Neuronal stem cell (in vitro differentiated cells): ENCODE measurements at regions not wholly inside any gene's neighbourhood (a gene's known extent, or its start where the extent isn't known, plus 50 kb on each side); places are given as distances from the start of the nearest gene placed in this dataset.

Experiments
- DNase-seq: peaks from one replicate; pipeline ENCODE4 v3.0.0-alpha.2; 2013; ENCODE audit warnings: low spot score
- H2AFZ ChIP-seq: one replicate; pipeline ENCODE4 v1.6.1; 2013; ENCODE audit warnings: mild to moderate bottlenecking, low read length, inconsistent platforms
- H2AK5ac ChIP-seq: 2 replicates; pipeline ENCODE4 v1.6.1; 2013; ENCODE audit warnings: low read depth, mild to moderate bottlenecking, inconsistent platforms, low read length, moderate library complexity, mixed read lengths
- H2BK120ac ChIP-seq: 2 replicates; pipeline ENCODE4 v1.6.1; 2013; ENCODE audit warnings: low read depth, mild to moderate bottlenecking, inconsistent platforms, low read length, moderate library complexity, mixed read lengths
- H2BK12ac ChIP-seq: one replicate; pipeline ENCODE4 v1.6.1; 2013; ENCODE audit warnings: low read length, inconsistent platforms
- H2BK15ac ChIP-seq: 2 replicates; pipeline ENCODE4 v1.6.1; 2013; ENCODE audit warnings: mild to moderate bottlenecking, low read length, inconsistent platforms, mixed read lengths
- H2BK5ac ChIP-seq: one replicate; pipeline ENCODE4 v1.6.1; 2013; ENCODE audit warnings: inconsistent platforms, mild to moderate bottlenecking, low read length, moderate library complexity
- H3K14ac ChIP-seq: one replicate; pipeline ENCODE4 v1.6.1; 2013; ENCODE audit warnings: low read length, inconsistent platforms
- H3K18ac ChIP-seq: 2 replicates; pipeline ENCODE4 v1.6.1; 2013; ENCODE audit warnings: low read length, inconsistent platforms
- H3K23ac ChIP-seq: 2 replicates; pipeline ENCODE4 v1.6.1; 2013; ENCODE audit warnings: low read depth, mild to moderate bottlenecking, mixed read lengths, low read length, inconsistent platforms; ENCODE audit not compliant: poor library complexity
- H3K27ac ChIP-seq: replicated peaks from 3 replicates; pipeline ENCODE4 v1.5.1; 2013; ENCODE audit warnings: low read length, inconsistent platforms
- H3K27me3 ChIP-seq, 3 experiments: 2 replicates each; pipeline ENCODE4 v1.6.1; 2013; ENCODE audit warnings: low read length in 3 of 3, mild to moderate bottlenecking in 2 of 3, inconsistent platforms in 1 of 3, low read depth in 1 of 3, mixed read lengths in 1 of 3, moderate library complexity in 1 of 3; ENCODE audit not compliant: control insufficient read depth in 3 of 3, insufficient read depth in 3 of 3
- H3K36me3 ChIP-seq, 2 donors: replicated peaks in 1 of 2; 2 replicates each; pipeline ENCODE4 v1.6.1; 2013; ENCODE audit warnings: low read length in 2 of 2; ENCODE audit not compliant: control insufficient read depth in 2 of 2, insufficient read depth in 2 of 2
- H3K4ac ChIP-seq: 2 replicates; pipeline ENCODE4 v1.6.1; 2013; ENCODE audit warnings: inconsistent platforms, mild to moderate bottlenecking, low read length, moderate library complexity
- H3K4me1 ChIP-seq, 2 donors: 1 replicate in 1 of 2; 2 replicates in 1 of 2; pipeline ENCODE4 v1.6.1; 2013; ENCODE audit warnings: low read length in 2 of 2, low read depth in 1 of 2; ENCODE audit not compliant: control insufficient read depth in 2 of 2, insufficient read depth in 1 of 2
- H3K4me2 ChIP-seq: one replicate; pipeline ENCODE4 v1.6.1; 2013; ENCODE audit warnings: mild to moderate bottlenecking, low read length, inconsistent platforms; ENCODE audit not compliant: insufficient read depth, poor library complexity, severe bottlenecking
- H3K4me3 ChIP-seq, 2 donors: 2 replicates each; pipeline ENCODE4 v1.5.1; 2013; ENCODE audit warnings: low read length in 2 of 2, mild to moderate bottlenecking in 2 of 2, inconsistent platforms in 1 of 2, moderate library complexity in 1 of 2
- H3K79me1 ChIP-seq: one replicate; pipeline ENCODE4 v1.6.1; 2013; ENCODE audit warnings: low read depth, mild to moderate bottlenecking, inconsistent platforms, low read length, moderate library complexity
- H3K9ac ChIP-seq: one replicate; pipeline ENCODE4 v1.6.1; 2013; ENCODE audit warnings: mild to moderate bottlenecking, low read depth, low read length, inconsistent platforms; ENCODE audit not compliant: poor library complexity
- H3K9me3 ChIP-seq, 2 donors: replicated peaks in 1 of 2; 2 replicates each; pipeline versions ENCODE3 to v1.6.1; 2013; ENCODE audit warnings: low read length in 2 of 2, mild to moderate bottlenecking in 2 of 2, inconsistent platforms in 1 of 2, low read depth in 1 of 2, mixed read lengths in 1 of 2, moderate library complexity in 1 of 2; ENCODE audit not compliant: control insufficient read depth in 2 of 2, insufficient read depth in 1 of 2
- H4K8ac ChIP-seq: one replicate; pipeline ENCODE4 v1.6.1; 2013; ENCODE audit warnings: low read depth, mild to moderate bottlenecking, inconsistent platforms, low read length, moderate library complexity
- H4K91ac ChIP-seq: one replicate; pipeline ENCODE4 v1.6.1; 2013; ENCODE audit warnings: low read length, low read depth, mild to moderate bottlenecking, inconsistent platforms; ENCODE audit not compliant: poor library complexity
- WGBS, 2 donors: extraction: QIAGEN DNeasy Blood & Tissue Kit; methylation state at CpG; one replicate each; pipeline ENCODE4 v1.1.7; 2013; ENCODE audit warnings: missing lambda C conversion rate in 2 of 2, mixed read lengths in 1 of 2; ENCODE audit not compliant: insufficient read length in 2 of 2, insufficient replicate concordance in 1 of 2; ENCODE audit errors: extremely low coverage in 2 of 2; 5-methylcytosine and 5-hydroxymethylcytosine counted together

GRCh38 chr21:35976929-35977328, 83.4 kb downstream of the SETD4 start:
- Histone ChIP-seq H2BK5ac (no peak overlapping the region), H2AK5ac (no peak overlapping the region), H3K9me3 (peaks cover 0 to 4% of the 10 kb centered on the region in 2 donors), H3K18ac (no peak overlapping the region), H3K4me2 (no peak overlapping the region), H2AFZ (no peak overlapping the region), H2BK120ac (no peak overlapping the region), H3K4me1 (peaks cover 0 to 5% of the 10 kb centered on the region in 2 donors), H3K14ac (no peak overlapping the region), H2BK12ac (peak overlapping the region; percentile 69), H3K23ac (no peak overlapping the region), H3K36me3 (no peaks in the 10 kb centered on the region), H3K4ac (no peak overlapping the region), H4K8ac (no peak overlapping the region), H4K91ac (no peak overlapping the region), H3K9ac (no peak overlapping the region), H2BK15ac (no peak overlapping the region), H3K27me3 (no peaks in the 10 kb centered on the region), H3K27ac (no peak overlapping the region), H3K4me3 (no peak overlapping the region), H3K79me1 (no peaks in the 10 kb centered on the region)
- no CpG with 5 or more reads among the region's 3 CpGs for WGBS, 2 donors
- DNase-seq = no peak

- Histone ChIP-seq H3K23ac (no peak overlapping the region), H2BK12ac (no peak overlapping the region), H3K4me1 (peaks cover 0 to 5% of the 10 kb centered on the region in 2 donors), H3K9ac (no peak overlapping the region), H2BK5ac (no peak overlapping the region), H3K27me3 (no peaks in the 10 kb centered on the region), H3K79me1 (no peaks in the 10 kb centered on the region), H3K4me3 (no peak overlapping the region), H2AK5ac (no peak overlapping the region), H3K36me3 (no peaks in the 10 kb centered on the region), H4K91ac (no peak overlapping the region), H3K27ac (no peak overlapping the region), H2BK15ac (no peak overlapping the region), H3K14ac (no peak overlapping the region), H3K9me3 (peaks cover 0 to 2% of the 10 kb centered on the region in 2 donors), H3K18ac (no peak overlapping the region), H2AFZ (no peak overlapping the region), H3K4ac (no peak overlapping the region), H4K8ac (no peak overlapping the region), H2BK120ac (no peak overlapping the region), H3K4me2 (no peak overlapping the region)
- no peak for DNase-seq
- no CpG with 5 or more reads among the region's 2 CpGs for WGBS, 2 donors
These were observed 83.8 kb downstream of the SETD4 start for GRCh38 chr21:35976481-35976880.

- Histone ChIP-seq H3K14ac (no peak overlapping the region), H4K91ac (no peak overlapping the region), H4K8ac (no peak overlapping the region), H2AK5ac (no peak overlapping the region), H2BK5ac (no peak overlapping the region), H3K23ac (no peak overlapping the region), H3K4me1 (peaks cover 0 to 5% of the 10 kb centered on the region in 2 donors), H2BK12ac (no peak overlapping the region), H3K36me3 (no peaks in the 10 kb centered on the region), H3K4ac (no peak overlapping the region), H2BK120ac (no peak overlapping the region), H2AFZ (no peak overlapping the region), H2BK15ac (no peak overlapping the region), H3K79me1 (no peaks in the 10 kb centered on the region), H3K18ac (no peak overlapping the region), H3K4me2 (no peak overlapping the region), H3K9ac (no peak overlapping the region), H3K27me3 (no peaks in the 10 kb centered on the region), H3K4me3 (no peak overlapping the region), H3K27ac (no peak overlapping the region), H3K9me3 (peaks cover 0 to 2% of the 10 kb centered on the region in 2 donors)
- no CpG with 5 or more reads among the region's 11 CpGs for WGBS, 2 donors
- DNase-seq = no peak
These were observed 85.6 kb downstream of the SETD4 start for GRCh38 chr21:35974775-35975174.

- H3K9ac ChIP-seq = no peak overlapping the region
- no CpG with 5 or more reads among the region's 1 CpG for WGBS, 2 donors
These were observed 88.5 kb downstream of the SETD4 start for GRCh38 chr21:35971824-35972223.

More at GRCh38 chr21:35971824-35972223, 88.5 kb downstream of the SETD4 start:
- Histone ChIP-seq H3K23ac (no peak overlapping the region), H4K8ac (no peak overlapping the region), H3K4me1 (peaks cover 0 to 2% of the 10 kb centered on the region in 2 donors), H2AFZ (no peak overlapping the region), H3K4ac (no peak overlapping the region), H3K79me1 (no peaks in the 10 kb centered on the region), H2BK120ac (no peak overlapping the region), H2BK15ac (no peak overlapping the region), H2BK12ac (no peak overlapping the region), H3K9me3 (no peaks in the 10 kb centered on the region), H2AK5ac (no peak overlapping the region), H3K18ac (no peak overlapping the region), H4K91ac (no peak overlapping the region), H3K27me3 (no peaks in the 10 kb centered on the region), H3K27ac (no peak overlapping the region), H3K4me2 (no peak overlapping the region), H3K4me3 (no peak overlapping the region), H3K36me3 (no peaks in the 10 kb centered on the region), H2BK5ac (no peak overlapping the region), H3K14ac (no peak overlapping the region)
- no peak for DNase-seq
